ENCODE measurements at regions not wholly inside any gene's neighbourhood (a gene's known extent, or its start where the extent isn't known, plus 50 kb on each side); places are given as distances from the start of the nearest gene placed in this dataset.
"Not testable (repeated sequence)": the region's sequence is repeated elsewhere in the genome, so short reads cannot be mapped to it uniquely, and the experiment has no call there.

DNA sequence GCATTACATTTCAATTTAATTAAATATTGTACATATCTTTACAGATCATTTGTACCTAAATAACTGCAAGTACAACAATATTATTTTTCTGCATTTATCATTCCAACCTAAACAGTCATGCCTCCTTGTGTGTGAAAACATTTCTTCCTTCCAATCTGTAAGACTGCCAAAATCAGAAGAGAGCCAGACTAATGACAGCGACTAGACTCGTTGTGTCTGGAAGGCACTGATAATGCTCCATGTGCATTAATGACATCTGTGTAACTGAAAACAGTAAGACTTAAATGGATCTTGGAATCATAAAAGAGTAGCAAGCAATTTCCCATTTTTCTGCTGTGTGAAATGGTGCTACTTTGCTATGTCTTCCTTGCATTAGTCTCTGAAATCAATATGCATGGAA is 278.0 kb upstream of the DSEL start:
- Histone ChIP-seq H3K27ac (ENCODE audit: low read length) (no peak overlapping the region), H3K4me1 (ENCODE audit: control insufficient read depth, insufficient read depth, low read length) (no peaks in the 10 kb centered on the region), H3K27me3 (ENCODE audit: control insufficient read depth, insufficient read depth) (no peaks in the 10 kb centered on the region), H3K9me3 (ENCODE audit: control insufficient read depth, low read length) (no peaks in the 10 kb centered on the region), H3K4me3 (ENCODE audit: low read length) (no peak overlapping the region)
- WGBS = 20% methylated on average over 2 of the region's 2 CpGs
- DNase-seq (no peak), ATAC-seq (no peak)
- intact Hi-C loops (cut with DNase I) = no loop called here

DNA sequence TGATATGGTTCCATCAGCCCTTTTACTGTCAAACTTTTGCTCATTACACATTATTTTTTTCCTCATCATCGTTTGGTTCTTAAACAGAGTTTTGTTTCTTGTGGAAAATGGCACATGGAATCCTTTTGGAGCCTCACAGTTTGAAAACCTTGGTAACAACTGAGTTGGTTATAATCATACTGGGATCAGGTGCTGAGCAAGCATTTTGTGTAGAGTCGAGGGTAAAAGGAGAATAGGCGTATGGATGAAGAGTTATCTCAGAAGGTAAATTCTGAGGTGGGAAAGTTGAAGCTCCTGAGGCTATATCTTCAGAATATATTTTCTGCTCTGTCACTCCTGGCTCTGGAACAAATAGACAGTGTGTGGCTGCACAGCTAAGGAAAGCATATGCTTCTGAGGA is 274.0 kb upstream of the DSEL start:
- Histone ChIP-seq H3K9me3 (ENCODE audit: control insufficient read depth, low read length) (no peaks in the 10 kb centered on the region), H3K4me1 (ENCODE audit: control insufficient read depth, insufficient read depth, low read length) (no peaks in the 10 kb centered on the region), H3K4me3 (ENCODE audit: low read length) (no peak overlapping the region), H3K27ac (ENCODE audit: low read length) (no peak overlapping the region), H3K27me3 (ENCODE audit: control insufficient read depth, insufficient read depth) (no peaks in the 10 kb centered on the region)
- intact Hi-C loops (cut with DNase I) = no loop called here
- ATAC-seq (no peak), DNase-seq (no peak)
- 87% methylated on average over 3 of the region's 3 CpGs for WGBS

DNA sequence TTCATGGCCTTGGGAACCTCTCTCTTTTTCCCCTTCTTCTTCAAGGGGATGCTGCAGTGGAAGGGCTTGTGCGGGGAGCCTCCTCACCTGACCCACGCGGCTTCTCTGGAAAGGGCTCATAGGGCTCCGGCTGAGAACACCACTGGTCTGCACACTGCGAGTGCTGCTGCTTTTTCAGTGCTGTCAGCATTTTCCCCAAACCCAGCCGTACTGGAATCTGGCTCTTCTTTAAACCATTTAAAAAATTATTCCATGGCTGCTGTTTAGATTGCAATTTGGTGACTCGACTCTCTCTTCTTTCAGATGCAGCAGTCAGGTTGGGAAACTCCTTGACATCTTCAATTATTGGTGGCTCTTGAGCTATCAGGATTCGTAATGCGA is 272.6 kb upstream of the DSEL start:
- Histone ChIP-seq H3K27me3 (ENCODE audit: control insufficient read depth, insufficient read depth) (no peaks in the 10 kb centered on the region), H3K4me3 (ENCODE audit: low read length) (no peak overlapping the region), H3K9me3 (ENCODE audit: control insufficient read depth, low read length) (no peaks in the 10 kb centered on the region), H3K4me1 (ENCODE audit: control insufficient read depth, insufficient read depth, low read length) (no peaks in the 10 kb centered on the region), H3K27ac (ENCODE audit: low read length) (no peak overlapping the region)
- ATAC-seq (no peak), DNase-seq (no peak)
- WGBS = 86% methylated on average over 9 of the region's 9 CpGs
- intact Hi-C loops (cut with DNase I) = no loop called here

DNA sequence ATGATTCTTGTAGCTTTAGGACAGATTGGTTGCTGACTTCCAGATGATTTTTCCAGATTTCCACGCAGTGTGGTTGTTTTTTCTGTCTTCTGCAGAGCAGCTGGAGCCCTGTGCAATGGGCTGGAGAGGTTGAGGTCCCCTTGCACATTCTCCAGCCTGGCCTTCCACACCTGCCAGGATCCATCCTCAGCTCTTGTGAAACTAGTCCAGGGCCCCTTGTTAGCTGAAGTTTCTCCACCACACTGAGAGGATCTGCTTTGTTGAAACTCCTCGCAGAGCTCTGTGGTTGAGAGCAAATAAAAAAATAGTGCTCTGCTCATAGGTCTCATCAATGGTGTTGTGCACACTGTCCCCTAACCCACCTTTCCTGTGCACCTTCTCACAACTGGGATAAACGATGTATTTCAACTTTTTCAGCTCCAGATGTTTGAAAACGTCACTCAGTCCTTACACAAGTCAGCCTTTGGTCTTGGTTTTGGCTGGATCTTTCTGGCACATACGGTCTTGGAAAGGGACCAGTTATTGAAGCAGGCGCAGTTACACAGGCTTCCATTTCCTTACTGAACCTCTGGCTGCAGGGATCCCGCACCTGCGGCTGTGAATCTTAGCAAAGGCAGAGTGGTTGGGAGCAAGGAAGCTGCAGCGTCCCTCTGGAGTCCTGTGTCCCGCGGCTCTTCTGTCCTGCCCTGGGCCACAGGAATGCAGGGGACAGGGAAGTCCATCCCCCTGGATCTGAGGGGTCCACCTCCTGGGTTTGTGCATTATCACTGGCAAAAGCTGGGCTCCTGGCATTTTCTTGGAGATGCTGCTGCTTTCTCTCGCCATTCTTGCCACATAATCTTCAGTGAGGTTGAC is 272.0 kb upstream of the DSEL start:
- ATAC-seq (no peak), DNase-seq (no peak)
- Histone ChIP-seq H3K27ac (ENCODE audit: low read length) (no peak overlapping the region), H3K4me3 (ENCODE audit: low read length) (no peak overlapping the region), H3K4me1 (ENCODE audit: control insufficient read depth, insufficient read depth, low read length) (no peaks in the 10 kb centered on the region), H3K27me3 (ENCODE audit: control insufficient read depth, insufficient read depth) (no peaks in the 10 kb centered on the region), H3K9me3 (ENCODE audit: control insufficient read depth, low read length) (no peaks in the 10 kb centered on the region)
- intact Hi-C loops (cut with DNase I) = no loop called here
- WGBS = 79% methylated on average over 12 of the region's 12 CpGs

DNA sequence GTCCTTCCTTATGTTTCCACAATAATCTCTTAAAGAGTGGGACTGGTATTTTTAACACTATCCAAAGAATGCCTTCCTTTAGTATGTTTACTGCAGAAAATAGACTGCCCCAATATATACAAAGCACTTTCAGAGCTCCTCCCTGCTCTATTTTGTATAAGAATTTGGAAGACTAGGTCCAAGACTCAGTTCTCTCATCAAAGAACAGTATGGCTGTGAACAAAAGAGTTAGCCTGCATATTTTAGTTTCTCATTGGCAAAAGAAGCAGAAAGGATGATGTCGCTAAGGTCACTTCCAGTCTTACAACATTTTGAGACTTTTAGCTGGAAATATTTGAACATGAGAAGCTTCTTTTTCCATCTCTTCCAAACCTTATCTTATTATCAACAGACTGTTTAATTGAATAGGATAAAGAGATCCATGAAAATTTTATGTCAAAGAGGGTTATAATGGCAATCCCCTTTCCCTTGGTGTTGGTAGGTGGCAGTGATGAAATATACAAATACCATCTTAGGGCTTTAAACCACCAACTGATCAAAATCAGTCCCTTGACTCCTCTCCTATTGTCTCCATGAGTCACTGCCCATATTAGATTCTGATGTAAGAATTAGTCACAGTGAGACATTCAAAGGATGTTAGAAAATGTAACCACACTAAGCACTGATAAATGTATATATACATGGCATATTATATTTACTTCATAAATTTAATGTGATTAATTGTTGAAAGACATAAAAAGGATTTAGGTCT is 266.9 kb upstream of the DSEL start:
- intact Hi-C loops (cut with DNase I) = no loop called here
- no peaks in the 10 kb centered on the region for H3K9me3 ChIP-seq (ENCODE audit: control insufficient read depth, low read length)
- H3K27me3 ChIP-seq (ENCODE audit: control insufficient read depth, insufficient read depth) = no peaks in the 10 kb centered on the region
- WGBS = 76% methylated on average over 1 of the region's 1 CpG
- ATAC-seq (no peak), DNase-seq (no peak)
- H3K4me1 ChIP-seq (ENCODE audit: control insufficient read depth, insufficient read depth, low read length) = no peaks in the 10 kb centered on the region
- no peak overlapping the region for H3K4me3 ChIP-seq (ENCODE audit: low read length)
- H3K27ac ChIP-seq (ENCODE audit: low read length) = no peak overlapping the region

DNA sequence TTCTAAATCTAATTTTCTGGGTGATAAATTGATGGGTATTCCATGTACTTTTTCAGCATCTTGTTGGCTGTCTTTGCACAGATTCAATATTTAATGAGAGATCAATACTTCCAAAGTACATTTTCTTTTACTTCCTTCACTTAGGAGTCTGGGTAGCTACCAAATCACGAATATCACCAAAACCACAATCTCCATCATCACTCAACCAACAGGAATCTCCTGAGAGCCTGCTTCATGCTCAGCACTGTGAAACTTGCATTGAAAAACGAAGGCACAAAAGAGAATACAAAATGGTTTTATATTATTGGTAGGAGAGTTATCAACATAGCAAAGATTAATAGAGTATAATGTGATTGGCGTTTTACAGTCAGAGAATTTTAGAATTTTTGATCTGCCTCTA is 261.5 kb upstream of the DSEL start:
- WGBS = 75% methylated on average over 3 of the region's 3 CpGs
- no peaks in the 10 kb centered on the region for H3K9me3 ChIP-seq (ENCODE audit: control insufficient read depth, low read length)
- H3K4me3 ChIP-seq (ENCODE audit: low read length) = no peak overlapping the region
- intact Hi-C loops (cut with DNase I) = no loop called here
- no peak for DNase-seq
- H3K4me1 ChIP-seq (ENCODE audit: control insufficient read depth, insufficient read depth, low read length) = no peaks in the 10 kb centered on the region
- H3K27me3 ChIP-seq (ENCODE audit: control insufficient read depth, insufficient read depth) = no peaks in the 10 kb centered on the region
- H3K27ac ChIP-seq (ENCODE audit: low read length) = no peak overlapping the region
- ATAC-seq = no peak

DNA sequence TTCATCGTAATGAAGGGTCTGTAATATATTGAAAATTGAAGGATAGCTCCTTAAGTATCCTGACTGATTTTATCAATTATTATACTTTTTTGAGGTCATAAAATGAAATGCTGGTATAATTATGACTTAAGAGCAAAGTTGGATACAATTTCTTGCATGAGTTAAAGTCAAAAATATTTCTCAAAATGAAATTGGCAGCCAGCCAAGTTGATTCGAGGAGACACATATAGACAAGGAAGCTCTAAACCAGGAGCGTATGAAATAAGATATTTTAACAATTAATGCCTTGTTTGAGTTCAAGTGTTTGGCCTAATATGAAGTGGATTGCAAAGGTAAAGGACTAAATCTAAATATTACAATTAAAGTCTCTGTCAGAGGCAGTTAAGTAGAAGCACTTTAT is 260.4 kb upstream of the DSEL start:
- H3K9me3 ChIP-seq (ENCODE audit: control insufficient read depth, low read length) = no peaks in the 10 kb centered on the region
- H3K27ac ChIP-seq (ENCODE audit: low read length) = no peak overlapping the region
- intact Hi-C loops (cut with DNase I) = no loop called here
- DNase-seq (no peak), ATAC-seq (no peak)
- no peaks in the 10 kb centered on the region for H3K27me3 ChIP-seq (ENCODE audit: control insufficient read depth, insufficient read depth)
- 53% methylated on average over 3 of the region's 3 CpGs for WGBS
- no peaks in the 10 kb centered on the region for H3K4me1 ChIP-seq (ENCODE audit: control insufficient read depth, insufficient read depth, low read length)
- no peak overlapping the region for H3K4me3 ChIP-seq (ENCODE audit: low read length)

DNA sequence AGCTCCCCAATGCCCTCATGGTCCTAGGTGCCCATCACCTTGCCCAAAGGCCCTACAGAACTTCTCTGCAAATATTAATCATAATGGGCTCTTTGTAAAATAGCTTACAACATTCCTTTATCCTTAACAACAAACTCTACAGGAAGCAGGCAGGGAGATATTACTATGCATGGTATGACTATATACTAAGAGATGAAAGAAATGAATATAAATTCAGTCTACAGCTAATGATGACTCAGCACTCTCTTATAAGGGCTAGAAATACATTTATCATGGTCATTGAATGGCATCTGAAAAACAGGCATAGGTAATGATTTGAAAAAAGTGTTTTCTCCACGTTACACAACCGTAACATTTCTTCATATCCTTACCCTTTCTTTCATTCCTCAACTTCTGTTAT is 254.8 kb upstream of the DSEL start:
- intact Hi-C loops (cut with DNase I) = no loop called here
- Histone ChIP-seq H3K4me1 (ENCODE audit: control insufficient read depth, insufficient read depth, low read length) (no peaks in the 10 kb centered on the region), H3K27me3 (ENCODE audit: control insufficient read depth, insufficient read depth) (no peaks in the 10 kb centered on the region), H3K4me3 (ENCODE audit: low read length) (no peak overlapping the region), H3K9me3 (ENCODE audit: control insufficient read depth, low read length) (no peaks in the 10 kb centered on the region), H3K27ac (ENCODE audit: low read length) (no peak overlapping the region)
- no peak for ATAC-seq
- 77% methylated on average over 2 of the region's 2 CpGs for WGBS
- DNase-seq = no peak

DNA sequence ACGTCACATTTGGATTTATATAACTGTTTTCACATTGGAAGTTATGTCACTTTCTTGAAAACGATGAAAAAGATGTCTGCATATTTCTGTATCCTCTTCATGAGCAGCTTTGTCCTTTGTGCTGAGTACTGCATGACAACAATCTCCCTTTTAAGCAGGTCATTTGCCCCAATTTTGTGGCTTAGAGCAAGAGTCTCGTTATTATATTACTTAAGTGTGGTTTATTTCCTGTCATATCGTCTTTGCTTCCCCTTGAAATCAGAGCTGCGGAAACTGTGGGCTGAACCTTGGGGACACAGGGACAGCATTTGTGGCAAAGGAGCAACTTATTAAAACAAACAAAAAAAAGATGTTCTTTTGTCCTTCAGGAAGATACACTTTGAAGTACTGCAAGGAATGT is 254.0 kb upstream of the DSEL start:
- intact Hi-C loops (cut with DNase I) = no loop called here
- 48% methylated on average over 5 of the region's 5 CpGs for WGBS
- Histone ChIP-seq H3K9me3 (ENCODE audit: control insufficient read depth, low read length) (no peaks in the 10 kb centered on the region), H3K4me1 (ENCODE audit: control insufficient read depth, insufficient read depth, low read length) (no peaks in the 10 kb centered on the region), H3K4me3 (ENCODE audit: low read length) (no peak overlapping the region), H3K27ac (ENCODE audit: low read length) (no peak overlapping the region), H3K27me3 (ENCODE audit: control insufficient read depth, insufficient read depth) (no peaks in the 10 kb centered on the region)
- no peak for ATAC-seq
- no peak for DNase-seq

DNA sequence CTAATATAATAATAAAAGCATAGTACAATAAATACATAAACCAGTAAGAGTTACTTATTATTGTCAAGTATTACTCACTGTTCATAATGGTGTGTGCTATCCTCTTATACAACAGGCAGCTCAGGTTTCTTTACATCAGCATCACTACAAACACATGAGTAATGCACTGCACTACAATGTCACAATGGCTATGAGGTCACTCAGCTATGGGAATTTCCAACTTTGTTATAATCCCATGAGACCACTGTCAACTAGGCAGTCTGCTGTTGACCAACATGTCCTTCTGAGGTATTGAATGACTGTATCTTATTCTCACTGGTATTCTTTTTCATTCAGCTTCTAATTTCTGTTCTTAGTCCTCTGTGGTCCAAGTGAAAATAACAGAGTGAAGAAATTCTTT is 250.4 kb upstream of the DSEL start:
- Histone ChIP-seq H3K9me3 (ENCODE audit: control insufficient read depth, low read length) (no peaks in the 10 kb centered on the region), H3K27ac (ENCODE audit: low read length) (no peak overlapping the region), H3K4me1 (ENCODE audit: control insufficient read depth, insufficient read depth, low read length) (no peaks in the 10 kb centered on the region), H3K27me3 (ENCODE audit: control insufficient read depth, insufficient read depth) (no peaks in the 10 kb centered on the region), H3K4me3 (ENCODE audit: low read length) (no peak overlapping the region)
- DNase-seq (no peak), ATAC-seq (no peak)
- intact Hi-C loops (cut with DNase I) = no loop called here

DNA sequence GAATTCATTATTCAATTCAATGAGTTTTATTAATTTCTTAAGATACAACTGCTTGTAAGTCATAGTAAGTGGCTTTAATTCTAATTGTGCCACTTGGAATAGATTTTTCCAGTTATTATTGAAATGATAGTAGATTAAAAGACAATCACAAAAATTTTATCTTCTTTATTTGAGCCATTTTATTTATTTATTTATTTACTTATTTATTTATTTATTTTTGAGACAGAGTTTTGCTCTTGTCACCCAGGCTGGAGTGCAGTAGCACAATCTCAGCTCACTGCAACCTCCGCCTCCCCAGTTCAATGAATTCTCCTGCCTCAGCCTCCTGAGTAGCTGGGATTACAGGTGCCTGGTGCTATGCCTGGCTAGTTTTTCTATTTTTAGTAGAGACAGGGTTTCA is 235.7 kb upstream of the DSEL start:
- ATAC-seq; H3K27me3 ChIP-seq (ENCODE audit: control insufficient read depth, insufficient read depth); H3K9me3 ChIP-seq (ENCODE audit: control insufficient read depth, low read length); intact Hi-C loops (cut with DNase I); H3K4me3 ChIP-seq (ENCODE audit: low read length); H3K4me1 ChIP-seq (ENCODE audit: control insufficient read depth, insufficient read depth, low read length); DNase-seq; H3K27ac ChIP-seq (ENCODE audit: low read length): not testable (repeated sequence)
- WGBS = 97% methylated on average over 1 of the region's 1 CpG
